ENCODE measurements at regions not wholly inside any gene's neighbourhood (a gene's known extent, or its start where the extent isn't known, plus 50 kb on each side); places are given as distances from the start of the nearest gene placed in this dataset.

- Histone ChIP-seq H2AFZ (ENCODE audit: low read depth, low read length) (no peak overlapping the region), H3K79me2 (ENCODE audit: control insufficient read depth, insufficient read depth, low read length) (no peaks in the 10 kb centered on the region), H4K20me1 (replicated peaks; ENCODE audit: control insufficient read depth, extremely low read depth, insufficient read depth, low read length) (no peaks in the 10 kb centered on the region), H3K27ac (ENCODE audit: insufficient read depth, low read depth, low read length) (no peak overlapping the region), H3K9me1 (replicated peaks; ENCODE audit: control insufficient read depth, extremely low read depth, insufficient read depth, low read length) (no peaks in the 10 kb centered on the region), H3K27me3 (ENCODE audit: control insufficient read depth in 2 of 2, insufficient read depth in 2 of 2, low read length in 2 of 2) (no peaks in the 10 kb centered on the region), H3K9ac (replicated peaks; ENCODE audit: extremely low read depth, insufficient read depth, low read length) (no peak overlapping the region), H3K4me1 (ENCODE audit: control insufficient read depth, extremely low read depth, insufficient read depth, low read length) (no peaks in the 10 kb centered on the region), H3K4me3 (replicated peaks in 1 of 3; ENCODE audit: insufficient read depth in 1 of 3, low read depth in 1 of 3, low read length in 3 of 3) (no peak overlapping the region), H3K4me2 (ENCODE audit: insufficient read depth, low read length) (no peak overlapping the region), H3K36me3 (ENCODE audit: control insufficient read depth in 2 of 2, extremely low read depth in 1 of 2, insufficient read depth in 2 of 2, low read length in 2 of 2) (no peaks in the 10 kb centered on the region), H3K9me3 (replicated peaks; ENCODE audit: control insufficient read depth, insufficient read depth, low read length) (no peaks in the 10 kb centered on the region)
- TF ChIP-seq POLR2A (IDR thresholded peaks at IDR 0.05; ENCODE audit: low read depth, low read length) (no peak), MYC (IDR thresholded peaks at IDR 0.05; ENCODE audit: low read depth, low read length) (no peak), POLR2AphosphoS5 (IDR thresholded peaks at IDR 0.05; ENCODE audit: insufficient read depth, low read depth, low read length) (no peak), FOS (IDR thresholded peaks at IDR 0.05; ENCODE audit: borderline replicate concordance, insufficient read depth, low read length) (no peak), EZH2 (IDR thresholded peaks at IDR 0.05; ENCODE audit: borderline replicate concordance, low read depth, low read length, severe bottlenecking) (no peak), GATA2 (IDR thresholded peaks at IDR 0.05; ENCODE audit: insufficient read depth, insufficient read length, low read depth, low read length) (no peak), JUN (IDR thresholded peaks at IDR 0.05; ENCODE audit: borderline replicate concordance, insufficient read depth, insufficient read length, low read depth) (no peak), CTCF (IDR thresholded peaks at IDR 0.05; ENCODE audit: extremely low read depth in 1 of 2, insufficient read depth in 1 of 2, low read depth in 1 of 2, low read length in 2 of 2) (no peak), MAX (IDR thresholded peaks at IDR 0.05; ENCODE audit: insufficient read depth, insufficient read length) (no peak)
- POLR2A ChIA-PET: no interaction called here
- dilution Hi-C loops (cut with MboI; ENCODE audit: extremely low pct_ligation_motif_present, low sequenced_read_pairs): no loop called here
- BruUV-seq (replicated peaks): no TSS peak
- CTCF ChIA-PET: interaction anchor here (0.5 kb wide), 1 partner anchor 19 kb away, joined by 3 read pairs; no protein-coding TSS in a partner anchor
- intact Hi-C loops (cut with micrococcal nuclease): no loop called here
- FAIRE-seq (no peak), DNase-seq (ENCODE audit: low read depth, low spot score) (no peak)
These were observed 117.3 kb upstream of the TBX20 start for GRCh38 chr7:35371221-35371620.
